ENCODE measurements at regions not wholly inside any gene's neighbourhood (a gene's known extent, or its start where the extent isn't known, plus 50 kb on each side); places are given as distances from the start of the nearest gene placed in this dataset.

GRCh38 chr3:152669560-152669959, 165.4 kb upstream of the P2RY1 start:
- POLR2A ChIA-PET: no interaction called here
- Histone ChIP-seq H3K27ac (ENCODE audit: extremely low read depth, low read depth, low read length) (no peak overlapping the region), H2AFZ (ENCODE audit: low read depth, low read length) (no peak overlapping the region; the same call in 1 of the 2 replicates), H3K79me2 (ENCODE audit: control insufficient read depth, insufficient read depth, low read length) (no peaks in the 10 kb centered on the region), H3K4me2 (ENCODE audit: insufficient read depth, low read length) (no peak overlapping the region), H3K4me1 (replicated peaks in 1 of 2; ENCODE audit: control insufficient read depth in 2 of 2, insufficient read depth in 2 of 2, low read length in 2 of 2) (peaks cover 0 to 7% of the 10 kb centered on the region in 2 experiments; a peak in 1 of 5 replicates), H3K9me1 (ENCODE audit: control insufficient read depth, insufficient read depth, low read length) (no peaks in the 10 kb centered on the region), H3K36me3 (ENCODE audit: control insufficient read depth, insufficient read depth, low read length) (no peaks in the 10 kb centered on the region), H3K9ac (ENCODE audit: insufficient read depth in 1 of 2, low read depth in 2 of 2, low read length in 2 of 2) (no peak overlapping the region), H3K4me3 (no peak overlapping the region), H3K9me3 (replicated peaks; ENCODE audit: control insufficient read depth, insufficient read depth, low read depth, low read length) (no peaks in the 10 kb centered on the region), H3K27me3 (ENCODE audit: control insufficient read depth in 2 of 2, insufficient read depth in 2 of 2, low read length in 2 of 2) (no peaks in the 10 kb centered on the region), H4K20me1 (replicated peaks; ENCODE audit: control insufficient read depth, insufficient read depth, low read length) (no peaks in the 10 kb centered on the region)
- intact Hi-C loops (cut with micrococcal nuclease) (no loop called here), in situ Hi-C loops (cut with MboI) (no loop called here)
- ATAC-seq: no peak
- DNase-seq (ENCODE audit: extremely low read depth in 1 of 4, low spot score in 3 of 4): no peak
- CTCF ChIA-PET (ENCODE audit: low intra/inter-chr PET ratio): interaction anchor here (0.6 kb wide), 1 partner anchor 151 kb away, joined by 3 read pairs; no protein-coding TSS in a partner anchor
- no TSS peak for BruUV-seq (replicated peaks)
- WGBS (ENCODE audit: insufficient coverage, low coverage, missing lambda C conversion rate): 52% methylated on average over 4 of the region's 4 CpGs
- no peak for FAIRE-seq
- TF ChIP-seq U2AF1 (optimal IDR thresholded peaks at IDR 0.05; ENCODE audit: low read depth, low read length): no peak
- TF ChIP-seq SMAD2 (IDR thresholded peaks at IDR 0.05; ENCODE audit: low read depth, low read length): no peak
- TF ChIP-seq SMARCC2 (IDR thresholded peaks at IDR 0.05; ENCODE audit: low read depth): no peak
- no peak for TF ChIP-seq SIRT6 (IDR thresholded peaks at IDR 0.05; ENCODE audit: low read depth, low read length)
- no peak for TF ChIP-seq CAMTA2 (CRISPR knock-in tag; conservative IDR thresholded peaks at IDR 0.05)
- no peak for TF ChIP-seq ZNF318 (IDR thresholded peaks at IDR 0.05; ENCODE audit: borderline replicate concordance in 1 of 2, low read depth in 1 of 2)
- no peak for TF ChIP-seq NFIX (CRISPR knock-in tag; IDR thresholded peaks at IDR 0.05; ENCODE audit: low read depth)
- TF ChIP-seq KLF1 (tag; IDR thresholded peaks at IDR 0.05): no peak
- TF ChIP-seq NCOA2 (IDR thresholded peaks at IDR 0.05; ENCODE audit: partially characterized antibody in 2 of 2): no peak
- no peak for TF ChIP-seq TFAP4 (CRISPR knock-in tag; IDR thresholded peaks at IDR 0.05; ENCODE audit: borderline replicate concordance)
- no peak for TF ChIP-seq PHF21A (IDR thresholded peaks at IDR 0.05; ENCODE audit: borderline replicate concordance, low read depth)
- TF ChIP-seq POLR3G (IDR thresholded peaks at IDR 0.05; ENCODE audit: extremely low read depth, insufficient read length, insufficient replicate concordance): no peak
- no peak for TF ChIP-seq ZFP1 (CRISPR knock-in tag; IDR thresholded peaks at IDR 0.05)
- TF ChIP-seq LCOR (CRISPR knock-in tag; IDR thresholded peaks at IDR 0.05): no peak

Data from K562 (cell line).